Endothelial cell of umbilical vein (primary cell): ENCODE measurements at regions not wholly inside any gene's neighbourhood (a gene's known extent, or its start where the extent isn't known, plus 50 kb on each side); places are given as distances from the start of the nearest gene placed in this dataset.

Experiments
- BruUV-seq: library from RNA; stranded (reverse); fragments of 400-500 nt; replicated peaks from 2 replicates; lab custom pipeline; 2021; lab: Mats Ljungman, UMichigan
- CTCF ChIA-PET: fragments of 300-600, 350-600 bp; sonication (Branson Sonifier 250); formaldehyde crosslinking; loops from one replicate; lab custom pipeline; 2021; ENCODE audit warnings: antibody characterized with exemption, inconsistent platforms; lab: Charles Lee
- POLR2A ChIA-PET: fragments of 300-600, 350-600 bp; sonication (Branson Sonifier 250); formaldehyde crosslinking; loops from one replicate; lab custom pipeline; 2021; ENCODE audit warnings: antibody characterized with exemption, inconsistent platforms; lab: Charles Lee
- DNase-seq: peaks from one replicate; pipeline ENCODE4 v3.0.0-alpha.2; 2011; ENCODE audit warnings: low read depth, low spot score
- FAIRE-seq: peaks from 2 replicates; lab custom pipeline; 2011; peaks lifted over from hg19 to GRCh38; lab: Jason Lieb, UNC
- H2AFZ ChIP-seq: 2 replicates; pipeline ENCODE4 v1.6.0; 2012; ENCODE audit warnings: low read depth, low read length, control low read depth, inconsistent platforms
- H3K27ac ChIP-seq: 2 replicates; pipeline ENCODE4 v1.5.1; 2011; ENCODE audit warnings: low read depth, mild to moderate bottlenecking, control low read depth, low read length, moderate library complexity; ENCODE audit not compliant: insufficient read depth
- H3K27me3 ChIP-seq, 2 experiments: 2 replicates each; pipeline versions ENCODE4 v1.6.0 to v1.6.1; 2011; ENCODE audit warnings: low read length in 2 of 2, mixed read lengths in 1 of 2; ENCODE audit not compliant: control insufficient read depth in 2 of 2, insufficient read depth in 2 of 2
- H3K36me3 ChIP-seq, 2 experiments: 2 replicates in 1 of 2; 3 replicates in 1 of 2; pipeline ENCODE4 v1.5.1; 2011; ENCODE audit warnings: low read length in 2 of 2, mild to moderate bottlenecking in 1 of 2, moderate library complexity in 1 of 2; ENCODE audit not compliant: control insufficient read depth in 2 of 2, insufficient read depth in 2 of 2; ENCODE audit errors: extremely low read depth in 1 of 2
- H3K4me1 ChIP-seq: 3 replicates; pipeline ENCODE4 v1.5.1; 2011; ENCODE audit warnings: mild to moderate bottlenecking, low read length; ENCODE audit not compliant: control insufficient read depth, insufficient read depth; ENCODE audit errors: extremely low read depth
- H3K4me2 ChIP-seq: 2 replicates; pipeline ENCODE4 v1.6.1; 2011; ENCODE audit warnings: low read length, control low read depth, mixed read lengths; ENCODE audit not compliant: insufficient read depth
- H3K4me3 ChIP-seq, 3 experiments: fragments of 200-600 bp in 1 of 3; sonication (generic), shearing (Covaris generic) in 1 of 3; replicated peaks in 1 of 3; 2 replicates each; pipeline ENCODE4 v1.5.1; 2011 to 2016; ENCODE audit warnings: control low read depth in 3 of 3, low read length in 3 of 3, mild to moderate bottlenecking in 2 of 3, inconsistent platforms in 1 of 3, low read depth in 1 of 3, moderate library complexity in 1 of 3; ENCODE audit not compliant: insufficient read depth in 1 of 3
- H3K79me2 ChIP-seq: 2 replicates; pipeline ENCODE4 v1.6.0; 2012; ENCODE audit warnings: low read length, inconsistent platforms; ENCODE audit not compliant: control insufficient read depth, insufficient read depth
- H3K9ac ChIP-seq: replicated peaks from 2 replicates; pipeline ENCODE3; 2011; ENCODE audit warnings: low read length, control low read depth; ENCODE audit not compliant: insufficient read depth; ENCODE audit errors: extremely low read depth
- H3K9me1 ChIP-seq: replicated peaks from 3 replicates; pipeline ENCODE4 v1.6.0; 2011; ENCODE audit warnings: mild to moderate bottlenecking, low read length; ENCODE audit not compliant: control insufficient read depth, insufficient read depth; ENCODE audit errors: extremely low read depth
- H3K9me3 ChIP-seq: replicated peaks from 2 replicates; pipeline ENCODE4 v1.5.1; 2012; ENCODE audit warnings: low read length, inconsistent platforms; ENCODE audit not compliant: control insufficient read depth, insufficient read depth
- H4K20me1 ChIP-seq: replicated peaks from 2 replicates; pipeline ENCODE3; 2011; ENCODE audit warnings: mild to moderate bottlenecking, low read length; ENCODE audit not compliant: control insufficient read depth, insufficient read depth; ENCODE audit errors: extremely low read depth
- EZH2 ChIP-seq: IDR thresholded peaks from 2 replicates; pipeline ENCODE4 v1.6.1; 2012; ENCODE audit warnings: borderline replicate concordance, low read depth, mild to moderate bottlenecking, moderate library complexity, low read length, inconsistent platforms; ENCODE audit not compliant: severe bottlenecking
- FOS ChIP-seq: IDR thresholded peaks from 2 replicates; pipeline ENCODE4 v1.6.1; 2011; ENCODE audit warnings: mild to moderate bottlenecking, low read length, moderate library complexity, borderline replicate concordance; ENCODE audit not compliant: insufficient read depth
- GATA2 ChIP-seq: IDR thresholded peaks from 2 replicates; pipeline ENCODE4 v1.7.0; 2011; ENCODE audit warnings: low read depth, mild to moderate bottlenecking, moderate library complexity, mixed read lengths, low read length; ENCODE audit not compliant: insufficient read length, insufficient read depth
- JUN ChIP-seq: IDR thresholded peaks from 2 replicates; pipeline ENCODE4 v1.6.1; 2011; ENCODE audit warnings: borderline replicate concordance, low read depth; ENCODE audit not compliant: insufficient read length, insufficient read depth
- MYC ChIP-seq: IDR thresholded peaks from one replicate; pipeline ENCODE4 v1.6.1; 2011; ENCODE audit warnings: mild to moderate bottlenecking, low read depth, low read length
- POLR2A ChIP-seq: IDR thresholded peaks from 2 replicates; pipeline ENCODE4 v1.6.1; 2012; ENCODE audit warnings: low read depth, mild to moderate bottlenecking, control low read depth, low read length
- POLR2AphosphoS5 ChIP-seq: IDR thresholded peaks from 2 replicates; pipeline ENCODE4 v1.6.1; 2012; ENCODE audit warnings: low read depth, mild to moderate bottlenecking, control low read depth, low read length, moderate library complexity; ENCODE audit not compliant: insufficient read depth
- dilution Hi-C: fragments of 300-500 bp; cut with MboI; formaldehyde crosslinking; loops from one replicate; pipeline ENCODE4 v1.15.0; 2019; ENCODE audit warnings: low sequenced_read_pairs; ENCODE audit not compliant: extremely low pct_ligation_motif_present
- intact Hi-C: fragments of 100-400 bp; cut with micrococcal nuclease; formaldehyde crosslinking; loops from one replicate; pipeline ENCODE4 v1.10.0; 2022
- TF ChIP-seq, protein P1 (sequence below): IDR thresholded peaks from 2 replicates; pipeline ENCODE4 v1.6.1; 2011; ENCODE audit not compliant: insufficient read depth, insufficient read length
- TF ChIP-seq, protein P2 (sequence below), 2 donors: IDR thresholded peaks; 1 replicate in 1 of 2; 2 replicates in 1 of 2; pipeline ENCODE4 v1.5.1; 2011; ENCODE audit warnings: low read length in 2 of 2, mild to moderate bottlenecking in 2 of 2, moderate library complexity in 2 of 2, control low read depth in 1 of 2, inconsistent platforms in 1 of 2, low read depth in 1 of 2; ENCODE audit not compliant: insufficient read depth in 1 of 2; ENCODE audit errors: extremely low read depth in 1 of 2

DNA sequence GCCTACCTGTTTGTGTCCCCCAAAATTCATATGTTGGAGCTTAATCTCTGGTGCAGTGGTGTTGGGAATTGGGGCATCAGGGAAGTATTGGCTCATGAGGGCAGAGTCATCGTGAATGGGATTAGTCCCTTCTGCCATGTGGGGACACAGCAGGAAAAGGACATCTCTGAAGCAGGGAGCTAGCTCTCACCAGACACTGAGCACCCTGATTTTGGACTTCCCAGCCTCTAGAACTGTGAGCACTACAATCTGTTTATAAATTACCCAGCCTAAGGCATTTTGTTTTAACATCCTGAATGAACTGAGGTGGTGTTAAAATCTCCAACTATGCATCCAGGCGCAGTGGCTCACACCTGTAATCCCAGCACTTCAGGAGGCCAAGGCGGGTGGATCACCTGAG lies 206.0 kb downstream of the SEC14L1 start:
- no TSS peak for BruUV-seq
- Histone ChIP-seq H2AFZ (no peak overlapping the region), H3K27ac (no peak overlapping the region), H3K9me1 (no peaks in the 10 kb centered on the region), H3K4me2 (no peak overlapping the region), H4K20me1 (peaks cover 2% of the 10 kb centered on the region), H3K79me2 (no peaks in the 10 kb centered on the region), H3K4me1 (peaks cover 14% of the 10 kb centered on the region), H3K9ac (no peak overlapping the region), H3K9me3 (no peaks in the 10 kb centered on the region), H3K27me3 (peaks cover 2 to 9% of the 10 kb centered on the region in 2 experiments), H3K36me3 (no peaks in the 10 kb centered on the region), H3K4me3 (no peak overlapping the region)
- POLR2A ChIA-PET: no interaction called here
- dilution Hi-C loops (no loop called here), intact Hi-C loops (no loop called here)
- TF ChIP-seq EZH2: no peak
- TF ChIP-seq JUN: no peak
- no peak for TF ChIP-seq FOS
- TF ChIP-seq POLR2A: no peak
- TF ChIP-seq, protein P1, sequence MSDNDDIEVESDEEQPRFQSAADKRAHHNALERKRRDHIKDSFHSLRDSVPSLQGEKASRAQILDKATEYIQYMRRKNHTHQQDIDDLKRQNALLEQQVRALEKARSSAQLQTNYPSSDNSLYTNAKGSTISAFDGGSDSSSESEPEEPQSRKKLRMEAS: no peak
- TF ChIP-seq GATA2: no peak
- TF ChIP-seq, protein P2, sequence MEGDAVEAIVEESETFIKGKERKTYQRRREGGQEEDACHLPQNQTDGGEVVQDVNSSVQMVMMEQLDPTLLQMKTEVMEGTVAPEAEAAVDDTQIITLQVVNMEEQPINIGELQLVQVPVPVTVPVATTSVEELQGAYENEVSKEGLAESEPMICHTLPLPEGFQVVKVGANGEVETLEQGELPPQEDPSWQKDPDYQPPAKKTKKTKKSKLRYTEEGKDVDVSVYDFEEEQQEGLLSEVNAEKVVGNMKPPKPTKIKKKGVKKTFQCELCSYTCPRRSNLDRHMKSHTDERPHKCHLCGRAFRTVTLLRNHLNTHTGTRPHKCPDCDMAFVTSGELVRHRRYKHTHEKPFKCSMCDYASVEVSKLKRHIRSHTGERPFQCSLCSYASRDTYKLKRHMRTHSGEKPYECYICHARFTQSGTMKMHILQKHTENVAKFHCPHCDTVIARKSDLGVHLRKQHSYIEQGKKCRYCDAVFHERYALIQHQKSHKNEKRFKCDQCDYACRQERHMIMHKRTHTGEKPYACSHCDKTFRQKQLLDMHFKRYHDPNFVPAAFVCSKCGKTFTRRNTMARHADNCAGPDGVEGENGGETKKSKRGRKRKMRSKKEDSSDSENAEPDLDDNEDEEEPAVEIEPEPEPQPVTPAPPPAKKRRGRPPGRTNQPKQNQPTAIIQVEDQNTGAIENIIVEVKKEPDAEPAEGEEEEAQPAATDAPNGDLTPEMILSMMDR (IDR thresholded peaks at IDR 0.05; ENCODE audit: extremely low read depth in 1 of 2, insufficient read depth in 1 of 2, low read depth in 1 of 2, low read length in 2 of 2): no peak
- no peak for TF ChIP-seq MYC
- no peak for TF ChIP-seq POLR2AphosphoS5
- FAIRE-seq: no peak
- CTCF ChIA-PET: interaction anchor here (2.0 kb wide), 1 partner anchor 27 kb away, joined by 5 read pairs; no protein-coding TSS in a partner anchor
- DNase-seq: no peak
